ENCODE measurements at regions not wholly inside any gene's neighbourhood (a gene's known extent, or its start where the extent isn't known, plus 50 kb on each side); places are given as distances from the start of the nearest gene placed in this dataset.

- peak; percentile 59 to 63 for DNase-seq (ENCODE audit: low read depth in 2 of 2)
- TF ChIP-seq, protein P1, sequence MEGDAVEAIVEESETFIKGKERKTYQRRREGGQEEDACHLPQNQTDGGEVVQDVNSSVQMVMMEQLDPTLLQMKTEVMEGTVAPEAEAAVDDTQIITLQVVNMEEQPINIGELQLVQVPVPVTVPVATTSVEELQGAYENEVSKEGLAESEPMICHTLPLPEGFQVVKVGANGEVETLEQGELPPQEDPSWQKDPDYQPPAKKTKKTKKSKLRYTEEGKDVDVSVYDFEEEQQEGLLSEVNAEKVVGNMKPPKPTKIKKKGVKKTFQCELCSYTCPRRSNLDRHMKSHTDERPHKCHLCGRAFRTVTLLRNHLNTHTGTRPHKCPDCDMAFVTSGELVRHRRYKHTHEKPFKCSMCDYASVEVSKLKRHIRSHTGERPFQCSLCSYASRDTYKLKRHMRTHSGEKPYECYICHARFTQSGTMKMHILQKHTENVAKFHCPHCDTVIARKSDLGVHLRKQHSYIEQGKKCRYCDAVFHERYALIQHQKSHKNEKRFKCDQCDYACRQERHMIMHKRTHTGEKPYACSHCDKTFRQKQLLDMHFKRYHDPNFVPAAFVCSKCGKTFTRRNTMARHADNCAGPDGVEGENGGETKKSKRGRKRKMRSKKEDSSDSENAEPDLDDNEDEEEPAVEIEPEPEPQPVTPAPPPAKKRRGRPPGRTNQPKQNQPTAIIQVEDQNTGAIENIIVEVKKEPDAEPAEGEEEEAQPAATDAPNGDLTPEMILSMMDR (IDR thresholded peaks at IDR 0.05; ENCODE audit: low read depth, low read length) = no peak
- no peak overlapping the region for H3K4me3 ChIP-seq (replicated peaks in 1 of 2; ENCODE audit: low read depth in 2 of 2, low read length in 2 of 2)
Measured at GRCh38 chr6:149127212-149127611, 190.3 kb upstream of the TAB2 start.

DNA sequence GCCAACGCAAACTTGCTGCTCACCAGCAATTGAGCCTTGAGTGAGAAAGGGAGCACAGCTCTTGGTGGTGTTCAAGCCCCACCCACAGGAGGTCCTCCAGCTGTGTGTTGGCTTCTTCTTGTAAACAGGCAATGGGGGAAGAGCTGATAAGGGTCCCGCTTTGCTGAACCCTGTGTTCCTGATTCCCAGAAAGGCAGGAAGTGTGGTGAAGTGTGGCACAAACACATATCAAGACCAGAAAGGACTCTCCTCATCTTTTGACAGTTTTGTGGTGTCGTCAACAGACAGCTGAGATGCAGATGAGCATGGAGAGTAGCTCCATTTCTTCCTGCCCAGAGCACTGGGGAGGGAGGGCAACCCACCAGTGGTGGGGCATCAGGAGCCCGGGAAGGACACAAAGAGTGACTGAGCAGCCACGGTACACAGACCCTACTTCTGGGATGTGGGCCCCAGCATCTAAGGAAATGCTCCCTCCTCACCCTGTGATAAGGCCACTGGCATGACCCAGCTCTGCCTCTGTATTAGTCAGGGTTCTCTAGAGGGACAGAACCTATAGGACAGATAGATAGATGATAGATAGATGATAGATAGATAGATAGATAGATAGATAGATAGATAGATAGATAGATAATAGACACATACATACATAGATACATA is 188.9 kb upstream of the TAB2 start:
- H3K4me3 ChIP-seq (replicated peaks in 1 of 2; ENCODE audit: low read depth in 2 of 2, low read length in 2 of 2) = no peak overlapping the region
- no peak for DNase-seq (ENCODE audit: low read depth in 2 of 2)
- TF ChIP-seq, protein P1 (IDR thresholded peaks at IDR 0.05; ENCODE audit: low read depth, low read length) = no peak

DNA sequence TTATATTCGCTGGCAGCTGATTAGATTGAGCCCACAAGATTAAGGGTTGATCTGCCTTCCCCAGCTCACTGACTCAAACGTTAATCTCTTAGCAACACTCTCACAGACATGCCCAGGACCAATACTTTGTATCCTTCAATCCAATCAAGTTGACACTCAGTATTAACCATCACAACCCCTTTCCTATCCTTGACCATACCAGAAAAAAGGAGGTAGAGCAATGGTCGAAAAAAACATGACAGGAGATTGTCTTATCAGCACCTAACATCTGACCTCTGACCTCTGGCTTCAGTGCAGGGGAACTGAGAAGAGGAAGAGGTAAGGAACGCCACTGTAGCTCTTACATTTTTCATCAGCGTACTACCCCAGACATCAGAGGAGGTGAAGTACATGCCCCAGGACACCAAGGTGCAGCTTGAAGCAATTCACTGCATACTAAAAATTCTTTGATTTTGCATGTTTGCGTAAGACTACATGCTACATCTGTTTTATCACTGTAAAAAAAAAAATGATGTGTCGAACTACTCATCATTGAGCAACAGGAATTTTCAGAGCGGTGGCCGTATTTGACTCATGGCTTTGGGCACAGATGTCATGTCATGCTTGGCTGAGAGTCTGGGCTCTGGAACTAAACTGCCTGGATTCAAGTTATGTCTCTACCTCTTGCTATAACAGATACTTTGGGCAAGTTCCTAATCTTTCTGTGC is 188.0 kb upstream of the TAB2 start:
- peak; percentile 49 to 84 for DNase-seq (ENCODE audit: low read depth in 2 of 2)
- H3K4me3 ChIP-seq (replicated peaks in 1 of 2; ENCODE audit: low read depth in 2 of 2, low read length in 2 of 2) = no peak overlapping the region
- TF ChIP-seq, protein P1 (IDR thresholded peaks at IDR 0.05; ENCODE audit: low read depth, low read length) = no peak

DNA sequence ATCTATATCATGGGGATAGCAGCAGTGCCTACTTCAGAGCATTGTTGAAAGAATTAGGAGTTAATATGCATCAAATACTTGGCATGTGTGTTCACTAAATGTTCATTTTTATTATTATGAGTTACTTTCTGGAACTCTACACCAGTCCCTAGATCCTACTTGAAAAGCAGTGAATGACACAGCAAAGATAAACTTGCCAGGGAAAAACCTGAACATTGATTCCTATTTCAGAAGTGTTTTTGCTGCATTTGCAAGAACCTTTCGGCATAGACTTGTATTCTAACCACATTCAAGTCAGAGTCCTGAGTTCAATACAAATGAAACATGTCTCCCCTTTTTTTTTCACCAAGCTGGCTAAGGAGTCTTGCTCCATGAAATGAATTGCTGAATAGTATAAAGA is 187.4 kb upstream of the TAB2 start:
- H3K4me3 ChIP-seq (replicated peaks in 1 of 2; ENCODE audit: low read depth in 2 of 2, low read length in 2 of 2) = no peak overlapping the region
- TF ChIP-seq, protein P1 (IDR thresholded peaks at IDR 0.05; ENCODE audit: low read depth, low read length) = no peak
- no peak for DNase-seq (ENCODE audit: low read depth in 2 of 2)

- TF ChIP-seq, protein P1 (IDR thresholded peaks at IDR 0.05; ENCODE audit: low read depth, low read length) = no peak
- no peak overlapping the region for H3K4me3 ChIP-seq (replicated peaks in 1 of 2; ENCODE audit: low read depth in 2 of 2, low read length in 2 of 2)
- no peak for DNase-seq (ENCODE audit: low read depth in 2 of 2)
Measured at GRCh38 chr6:149130508-149130907, 187.0 kb upstream of the TAB2 start.

GRCh38 chr6:149131891-149132290 is 185.6 kb upstream of the TAB2 start:
- no peak for DNase-seq (ENCODE audit: low read depth in 2 of 2)
- TF ChIP-seq, protein P1 (IDR thresholded peaks at IDR 0.05; ENCODE audit: low read depth, low read length) = no peak
- H3K4me3 ChIP-seq (replicated peaks in 1 of 2; ENCODE audit: low read depth in 2 of 2, low read length in 2 of 2) = no peak overlapping the region

Measured in cardiac fibroblast (primary cell).